ENCODE measurements at regions not wholly inside any gene's neighbourhood (a gene's known extent, or its start where the extent isn't known, plus 50 kb on each side); places are given as distances from the start of the nearest gene placed in this dataset.

GRCh38 chr7:17672783-17673182, 267.5 kb downstream of the SNX13 start:
- TF ChIP-seq CTCF (IDR thresholded peaks at IDR 0.05) (no peak), POLR2A (IDR thresholded peaks at IDR 0.05) (no peak)
